ENCODE measurements at regions not wholly inside any gene's neighbourhood (a gene's known extent, or its start where the extent isn't known, plus 50 kb on each side); places are given as distances from the start of the nearest gene placed in this dataset.
"Not testable (repeated sequence)": the region's sequence is repeated elsewhere in the genome, so short reads cannot be mapped to it uniquely, and the experiment has no call there.

DNA sequence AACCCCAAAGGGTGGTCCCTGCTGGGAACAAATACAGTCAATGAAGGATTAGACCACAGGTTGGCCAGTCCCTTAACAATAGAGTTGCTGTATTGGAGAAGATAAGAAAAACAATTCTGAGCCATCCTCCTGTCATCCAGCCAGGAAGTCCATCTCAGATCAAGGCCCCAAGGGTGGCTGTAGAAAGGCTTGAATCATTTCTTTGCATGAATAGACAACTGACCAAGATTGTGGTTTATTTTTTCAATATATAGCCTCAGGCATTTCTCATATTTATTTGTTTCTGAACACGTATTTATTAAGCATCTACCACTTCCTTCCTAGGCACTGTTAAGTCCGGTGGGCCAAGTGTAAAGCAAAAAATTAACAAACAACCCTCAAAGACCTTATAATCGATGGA, 274.4 kb upstream of the SLC14A2 start:
- Histone ChIP-seq H3K9me3 (no peaks in the 10 kb centered on the region), H3K4me3 (ENCODE audit: low read depth in 1 of 2, low read length in 1 of 2) (no peak overlapping the region), H3K27ac (no peak overlapping the region), H3K36me3 (no peaks in the 10 kb centered on the region), H3K27me3 (no peaks in the 10 kb centered on the region), H3K4me1 (ENCODE audit: control insufficient read depth in 1 of 2, insufficient read depth in 1 of 2, low read depth in 1 of 2, low read length in 1 of 2) (no peaks in the 10 kb centered on the region)
- TF ChIP-seq, protein P1, sequence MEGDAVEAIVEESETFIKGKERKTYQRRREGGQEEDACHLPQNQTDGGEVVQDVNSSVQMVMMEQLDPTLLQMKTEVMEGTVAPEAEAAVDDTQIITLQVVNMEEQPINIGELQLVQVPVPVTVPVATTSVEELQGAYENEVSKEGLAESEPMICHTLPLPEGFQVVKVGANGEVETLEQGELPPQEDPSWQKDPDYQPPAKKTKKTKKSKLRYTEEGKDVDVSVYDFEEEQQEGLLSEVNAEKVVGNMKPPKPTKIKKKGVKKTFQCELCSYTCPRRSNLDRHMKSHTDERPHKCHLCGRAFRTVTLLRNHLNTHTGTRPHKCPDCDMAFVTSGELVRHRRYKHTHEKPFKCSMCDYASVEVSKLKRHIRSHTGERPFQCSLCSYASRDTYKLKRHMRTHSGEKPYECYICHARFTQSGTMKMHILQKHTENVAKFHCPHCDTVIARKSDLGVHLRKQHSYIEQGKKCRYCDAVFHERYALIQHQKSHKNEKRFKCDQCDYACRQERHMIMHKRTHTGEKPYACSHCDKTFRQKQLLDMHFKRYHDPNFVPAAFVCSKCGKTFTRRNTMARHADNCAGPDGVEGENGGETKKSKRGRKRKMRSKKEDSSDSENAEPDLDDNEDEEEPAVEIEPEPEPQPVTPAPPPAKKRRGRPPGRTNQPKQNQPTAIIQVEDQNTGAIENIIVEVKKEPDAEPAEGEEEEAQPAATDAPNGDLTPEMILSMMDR (IDR thresholded peaks at IDR 0.05): no peak

DNA sequence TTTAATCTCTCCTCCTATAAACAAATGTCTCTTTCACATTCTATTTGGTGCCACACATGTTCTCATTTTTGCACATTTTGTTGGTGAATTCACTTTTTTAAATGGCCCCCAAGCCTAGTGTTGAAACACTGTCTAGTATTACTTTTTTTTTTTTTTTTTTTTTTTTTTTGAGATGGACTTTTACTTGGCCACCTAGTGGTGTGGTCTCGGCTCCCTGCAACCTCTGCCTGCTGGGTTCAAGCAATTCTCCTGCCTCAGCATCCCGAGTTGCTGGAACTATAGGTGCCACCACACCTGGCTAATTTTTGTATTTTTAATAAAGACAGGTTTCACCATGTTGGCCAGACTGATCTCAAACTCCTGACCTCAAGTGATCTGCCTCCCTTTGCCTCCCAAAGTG, 273.8 kb upstream of the SLC14A2 start:
- Histone ChIP-seq H3K9me3 (no peaks in the 10 kb centered on the region), H3K27me3 (no peaks in the 10 kb centered on the region), H3K27ac (no peak overlapping the region), H3K36me3 (no peaks in the 10 kb centered on the region), H3K4me1 (ENCODE audit: control insufficient read depth in 1 of 2, insufficient read depth in 1 of 2, low read depth in 1 of 2, low read length in 1 of 2) (no peaks in the 10 kb centered on the region), H3K4me3 (ENCODE audit: low read depth in 1 of 2, low read length in 1 of 2) (no peak overlapping the region)
- TF ChIP-seq, protein P1 (IDR thresholded peaks at IDR 0.05): no peak

DNA sequence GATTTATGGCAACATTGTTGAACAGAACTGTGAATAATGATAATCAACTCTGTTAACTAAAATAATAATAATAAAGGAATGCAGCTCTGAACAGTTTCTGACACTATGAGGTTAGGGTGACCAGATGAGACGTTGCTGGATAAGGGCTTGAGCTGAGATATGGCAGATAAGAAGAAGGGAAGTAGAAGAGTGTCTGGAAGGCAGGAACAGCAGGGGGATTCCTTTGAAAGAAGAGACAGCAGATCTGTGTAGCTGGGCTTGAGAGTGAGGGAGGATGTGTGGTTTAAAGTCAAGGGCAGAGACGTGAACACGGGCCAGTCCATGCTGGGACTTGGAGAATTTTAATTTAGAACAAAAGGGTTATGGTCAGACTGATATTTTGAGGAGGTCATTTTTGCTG, 273.1 kb upstream of the SLC14A2 start:
- Histone ChIP-seq H3K27ac (no peak overlapping the region), H3K4me3 (ENCODE audit: low read depth in 1 of 2, low read length in 1 of 2) (no peak overlapping the region), H3K4me1 (ENCODE audit: control insufficient read depth in 1 of 2, insufficient read depth in 1 of 2, low read depth in 1 of 2, low read length in 1 of 2) (no peaks in the 10 kb centered on the region), H3K27me3 (no peaks in the 10 kb centered on the region), H3K36me3 (no peaks in the 10 kb centered on the region), H3K9me3 (no peaks in the 10 kb centered on the region)
- TF ChIP-seq, protein P1 (IDR thresholded peaks at IDR 0.05): no peak

DNA sequence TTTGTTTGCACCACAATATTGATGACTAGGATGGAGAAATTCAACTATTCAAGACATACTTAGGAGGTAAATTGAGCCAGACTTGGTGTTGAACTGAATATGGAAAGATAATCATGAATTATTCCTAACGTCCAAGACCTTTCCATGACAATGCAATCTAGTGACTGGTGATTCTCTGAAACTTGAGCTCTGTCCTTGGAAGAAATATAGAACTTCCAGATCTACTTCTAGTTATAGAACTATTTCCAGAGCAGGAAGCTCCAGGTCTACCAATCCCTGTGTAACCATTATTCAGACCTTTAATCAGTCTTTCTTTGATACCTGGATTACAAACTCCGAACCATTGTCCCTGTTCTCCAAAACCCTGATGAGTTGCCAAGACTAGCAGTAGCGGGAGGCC, 272.6 kb upstream of the SLC14A2 start:
- Histone ChIP-seq H3K27me3 (no peaks in the 10 kb centered on the region), H3K36me3 (no peaks in the 10 kb centered on the region), H3K9me3 (no peaks in the 10 kb centered on the region)

DNA sequence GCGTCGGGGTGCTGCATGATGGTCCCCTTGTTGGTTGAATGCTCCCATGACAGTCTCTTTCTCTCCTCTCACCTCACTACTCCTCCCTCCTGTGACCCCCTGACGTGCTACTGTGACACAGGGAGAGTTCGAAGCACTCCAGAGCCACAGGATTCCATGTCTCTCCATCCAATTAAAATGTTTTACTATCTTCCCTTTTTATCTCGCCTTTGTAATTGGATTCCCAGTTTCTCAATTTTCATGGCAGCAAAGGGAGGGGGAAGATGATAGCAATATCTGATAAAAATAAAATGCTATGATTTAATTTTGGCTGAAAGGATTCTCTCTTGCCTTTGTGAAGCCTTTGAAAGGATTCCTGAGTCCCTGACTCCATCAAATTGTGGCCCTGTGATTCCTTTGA, 271.9 kb upstream of the SLC14A2 start:
- H3K4me1 ChIP-seq (ENCODE audit: control insufficient read depth in 1 of 2, insufficient read depth in 1 of 2, low read depth in 1 of 2, low read length in 1 of 2): no peaks in the 10 kb centered on the region
- no peaks in the 10 kb centered on the region for H3K36me3 ChIP-seq
- H3K27me3 ChIP-seq: no peaks in the 10 kb centered on the region
- H3K4me3 ChIP-seq (ENCODE audit: low read depth in 1 of 2, low read length in 1 of 2): no peak overlapping the region
- no peaks in the 10 kb centered on the region for H3K9me3 ChIP-seq
- H3K27ac ChIP-seq: no peak overlapping the region
- TF ChIP-seq, protein P1 (IDR thresholded peaks at IDR 0.05): no peak

More for the DNA sequence above, 272.6 kb upstream of the SLC14A2 start:
- H3K27ac ChIP-seq: no peak overlapping the region
- TF ChIP-seq, protein P1 (IDR thresholded peaks at IDR 0.05): no peak
- no peaks in the 10 kb centered on the region for H3K4me1 ChIP-seq (ENCODE audit: control insufficient read depth in 1 of 2, insufficient read depth in 1 of 2, low read depth in 1 of 2, low read length in 1 of 2)
- no peak overlapping the region for H3K4me3 ChIP-seq (ENCODE audit: low read depth in 1 of 2, low read length in 1 of 2)

DNA sequence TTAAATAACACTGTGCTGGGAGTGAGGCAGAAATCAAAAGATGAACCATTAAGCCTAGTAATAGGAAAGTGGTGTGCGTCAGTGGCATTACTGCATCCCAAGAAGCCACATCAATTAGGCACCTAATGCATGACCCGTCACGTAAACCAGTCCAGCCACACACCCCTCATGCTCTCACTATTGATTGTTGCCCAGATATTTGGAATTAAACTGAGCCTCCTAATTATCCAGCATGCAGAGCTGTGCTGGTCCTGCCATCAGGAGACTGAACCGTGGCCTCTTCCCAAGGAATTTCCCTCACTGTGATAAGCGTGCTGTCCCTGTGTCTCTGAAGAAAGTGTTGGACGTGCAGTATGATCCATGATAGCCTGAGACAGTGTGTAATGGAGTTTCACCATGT, 270.6 kb upstream of the SLC14A2 start:
- not testable (repeated sequence) for H3K9me3 ChIP-seq; H3K36me3 ChIP-seq; H3K4me3 ChIP-seq (ENCODE audit: low read depth in 1 of 2, low read length in 1 of 2); H3K27me3 ChIP-seq; H3K27ac ChIP-seq; H3K4me1 ChIP-seq (ENCODE audit: control insufficient read depth in 1 of 2, insufficient read depth in 1 of 2, low read depth in 1 of 2, low read length in 1 of 2)

All from neutrophil (primary cell).